SK-N-MC (cell line): ENCODE measurements at regions not wholly inside any gene's neighbourhood (a gene's known extent, or its start where the extent isn't known, plus 50 kb on each side); places are given as distances from the start of the nearest gene placed in this dataset.

Experiments used
- EZH2 ChIP-seq: fragments of 200-600 bp; sonication (generic); IDR thresholded peaks from one replicate; pipeline ENCODE4 v1.6.1; 2017; ENCODE audit warnings: antibody characterized with exemption
- FOXP2 ChIP-seq: optimal IDR thresholded peaks from 2 replicates; pipeline ENCODE3; 2011; ENCODE audit warnings: mild to moderate bottlenecking, moderate library complexity; ENCODE audit not compliant: insufficient read depth; ENCODE audit errors: extremely low read length, control extremely low read depth
- POLR2AphosphoS5 ChIP-seq: IDR thresholded peaks from 2 replicates; pipeline ENCODE4 v1.6.1; 2012; ENCODE audit warnings: mild to moderate bottlenecking, low read depth, low read length, borderline replicate concordance

DNA sequence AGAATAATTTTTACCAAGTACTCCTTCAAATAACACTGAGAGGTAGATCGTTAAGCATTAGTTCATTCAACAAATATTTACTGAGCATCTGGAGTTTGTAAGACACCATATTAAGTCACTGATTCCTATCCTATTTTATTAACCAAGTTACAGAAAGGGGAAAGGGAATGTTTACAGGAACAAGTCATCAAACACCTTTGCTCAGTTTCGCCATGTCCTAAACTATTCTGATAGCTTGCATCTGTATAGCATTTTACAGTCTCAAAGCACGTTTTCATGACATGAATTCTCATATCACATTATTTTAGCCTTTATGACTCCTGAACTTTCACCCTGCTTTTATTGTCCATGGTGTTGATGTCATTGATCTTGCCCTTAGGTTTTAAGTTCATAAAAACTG, 89.2 kb downstream of the AREG start:
- TF ChIP-seq EZH2, result no peak
- TF ChIP-seq FOXP2, result no peak
- TF ChIP-seq POLR2AphosphoS5, result no peak
